Tibial artery (tissue), 4 donors: ENCODE measurements at regions not wholly inside any gene's neighbourhood (a gene's known extent, or its start where the extent isn't known, plus 50 kb on each side); places are given as distances from the start of the nearest gene placed in this dataset.

ENCODE experiments used
- DNase-seq, 2 donors: peaks; one replicate each; pipeline ENCODE4 v3.0.0-alpha.2; 2019
- H3K27ac ChIP-seq, 2 donors: fragments of 200-600 bp; sonication (generic) in 1 of 2; 1 replicate in 1 of 2; 2 replicates in 1 of 2; pipeline ENCODE4 v1.5.1; 2018 to 2019; ENCODE audit warnings: mild to moderate bottlenecking in 1 of 2
- H3K27me3 ChIP-seq, 2 donors: fragments of 200-600 bp; sonication (generic) in 1 of 2; one replicate each; pipeline versions ENCODE4 v1.5.1 to v1.6.0; 2016 to 2019
- H3K36me3 ChIP-seq, 3 donors: fragments of 200-600 bp; sonication (generic) in 2 of 3; one replicate each; pipeline ENCODE4 v1.5.1; 2016 to 2019; ENCODE audit warnings: mild to moderate bottlenecking in 2 of 3
- H3K4me1 ChIP-seq, 4 donors: fragments of 200-600 bp; sonication (generic) in 2 of 4; 1 replicate in 3 of 4; 2 replicates in 1 of 4; pipeline ENCODE4 v1.5.1; 2016 to 2019
- H3K4me3 ChIP-seq, 2 donors: fragments of 200-600 bp; sonication (generic) in 1 of 2; 1 replicate in 1 of 2; 2 replicates in 1 of 2; pipeline ENCODE4 v1.5.1; 2018 to 2019; ENCODE audit warnings: mild to moderate bottlenecking in 2 of 2
- H3K9me3 ChIP-seq, 3 donors: fragments of 200-600 bp; sonication (generic) in 1 of 3; one replicate each; pipeline ENCODE4 v1.5.1; 2016 to 2019
- CTCF ChIP-seq, 2 experiments: fragments of 200-600 bp in 1 of 2; fragments of 450-650 bp in 1 of 2; IDR thresholded peaks; one replicate each; pipeline ENCODE4 v1.5.1; 2017 to 2019; ENCODE audit warnings: antibody characterized with exemption in 2 of 2, mild to moderate bottlenecking in 1 of 2, moderate library complexity in 1 of 2
- intact Hi-C: fragments of 100-400 bp; cut with DNase I; formaldehyde crosslinking; loops from one replicate; pipeline ENCODE4 v1.15.0; 2023; ENCODE audit warnings: low total_unique reads

GRCh38 chr2:134128746-134129145 lies 125.1 kb upstream of the MGAT5 start:
- no peak overlapping the region for H3K27ac ChIP-seq
- no peaks in the 10 kb centered on the region for H3K36me3 ChIP-seq
- H3K27me3 ChIP-seq: no peaks in the 10 kb centered on the region
- intact Hi-C loops: loop anchor here (10.0 kb wide), 1 partner anchor 56 kb away; no protein-coding TSS in a partner anchor
- no peak overlapping the region for H3K4me3 ChIP-seq
- DNase-seq: no peak
- TF ChIP-seq CTCF (IDR thresholded peaks at IDR 0.05): no peak
- no peaks in the 10 kb centered on the region for H3K9me3 ChIP-seq
- H3K4me1 ChIP-seq: peaks cover 0 to 19% (median 7%) of the 10 kb centered on the region in 4 donors

GRCh38 chr2:134129900-134130537 lies 123.9 kb upstream of the MGAT5 start:
- intact Hi-C loops: loop anchor here (10.0 kb wide), 1 partner anchor 55 kb away; no protein-coding TSS in a partner anchor
- no peak for TF ChIP-seq CTCF (IDR thresholded peaks at IDR 0.05)
- no peak overlapping the region for H3K27ac ChIP-seq
- no peak overlapping the region for H3K4me3 ChIP-seq
- DNase-seq: no peak
- no peaks in the 10 kb centered on the region for H3K36me3 ChIP-seq
- H3K4me1 ChIP-seq: peaks cover 0 to 9% (median 2%) of the 10 kb centered on the region in 4 donors
- no peaks in the 10 kb centered on the region for H3K27me3 ChIP-seq
- H3K9me3 ChIP-seq: no peaks in the 10 kb centered on the region

- no peak for TF ChIP-seq CTCF (IDR thresholded peaks at IDR 0.05)
- Histone ChIP-seq H3K4me1 (peaks cover 0 to 17% (median 9%) of the 10 kb centered on the region in 4 donors), H3K9me3 (no peaks in the 10 kb centered on the region), H3K4me3 (no peak overlapping the region), H3K27ac (no peak overlapping the region), H3K27me3 (no peaks in the 10 kb centered on the region), H3K36me3 (no peaks in the 10 kb centered on the region)
- DNase-seq: no peak
- intact Hi-C loops: no loop called here
These were observed 122.0 kb upstream of the MGAT5 start for GRCh38 chr2:134131681-134132489.

GRCh38 chr2:134132490-134132857 lies 121.4 kb upstream of the MGAT5 start:
- Histone ChIP-seq H3K4me1 (peaks cover 0 to 23% (median 15%) of the 10 kb centered on the region in 4 donors), H3K27me3 (no peaks in the 10 kb centered on the region), H3K4me3 (no peak overlapping the region), H3K9me3 (no peaks in the 10 kb centered on the region), H3K36me3 (no peaks in the 10 kb centered on the region), H3K27ac (no peak overlapping the region)
- no peak for TF ChIP-seq CTCF (IDR thresholded peaks at IDR 0.05)
- no peak for DNase-seq
- intact Hi-C loops: no loop called here

- no peaks in the 10 kb centered on the region for H3K27me3 ChIP-seq
- TF ChIP-seq CTCF (IDR thresholded peaks at IDR 0.05): no peak
- no peak overlapping the region for H3K27ac ChIP-seq
- H3K4me3 ChIP-seq: no peak overlapping the region
- H3K9me3 ChIP-seq: no peaks in the 10 kb centered on the region
- intact Hi-C loops: no loop called here
- no peaks in the 10 kb centered on the region for H3K36me3 ChIP-seq
- DNase-seq: no peak
- H3K4me1 ChIP-seq: peaks cover 0 to 32% (median 17%) of the 10 kb centered on the region in 4 donors
These were observed 120.1 kb upstream of the MGAT5 start for GRCh38 chr2:134133622-134134312.
